ENCODE measurements at regions not wholly inside any gene's neighbourhood (a gene's known extent, or its start where the extent isn't known, plus 50 kb on each side); places are given as distances from the start of the nearest gene placed in this dataset.

- DNase-seq (ENCODE audit: extremely low read depth in 1 of 11, low read depth in 9 of 11, low spot score in 4 of 11) = no peak
These were observed 200.4 kb downstream of the RAB38 start for GRCh38 chr11:87974797-87975196.

- DNase-seq (ENCODE audit: extremely low read depth in 1 of 11, low read depth in 9 of 11, low spot score in 4 of 11) = no peak
These were observed 203.1 kb downstream of the RAB38 start for GRCh38 chr11:87972133-87972532.

DNA sequence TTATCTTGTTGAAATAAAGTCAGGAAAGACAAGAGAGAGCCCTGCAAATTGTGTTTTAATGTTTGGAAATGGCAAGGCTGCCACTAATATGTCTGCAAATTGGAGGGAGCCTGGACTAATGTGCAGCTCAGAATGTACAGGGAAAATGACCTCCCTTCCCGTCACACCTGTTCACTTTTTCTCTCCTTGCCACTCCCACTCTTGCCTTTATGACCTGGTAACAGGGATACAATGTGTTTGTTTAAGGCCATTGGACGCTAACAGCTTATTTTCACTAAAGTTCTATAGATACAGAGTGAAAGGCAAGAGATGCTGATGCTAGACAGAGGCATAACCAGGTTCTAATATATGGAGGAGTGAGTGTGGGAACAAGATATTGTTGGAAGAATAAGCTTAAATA is 203.9 kb downstream of the RAB38 start:
- DNase-seq (ENCODE audit: extremely low read depth in 1 of 11, low read depth in 9 of 11, low spot score in 4 of 11) = no peak

DNA sequence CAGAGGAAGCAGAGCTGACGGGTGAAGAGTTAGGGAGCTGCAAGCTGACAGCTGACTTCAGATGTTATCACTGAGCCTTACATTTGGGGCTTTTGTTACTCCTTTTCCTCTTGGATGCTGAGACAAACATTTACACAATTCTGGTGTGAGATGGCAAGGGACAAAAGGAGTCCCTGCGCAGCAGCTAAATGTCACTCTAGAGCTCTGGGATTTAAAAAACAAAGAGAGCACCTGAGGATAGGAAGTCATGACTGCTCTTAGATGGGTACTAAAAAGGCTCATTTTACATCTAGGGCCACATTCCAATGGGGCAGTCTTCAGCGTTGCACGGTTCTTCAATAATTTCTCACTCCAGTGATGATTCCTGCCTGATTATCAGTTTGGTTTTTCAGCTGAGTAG is 204.5 kb downstream of the RAB38 start:
- no peak for DNase-seq (ENCODE audit: extremely low read depth in 1 of 11, low read depth in 9 of 11, low spot score in 4 of 11)

GRCh38 chr11:87967459-87967858 is 207.8 kb downstream of the RAB38 start:
- no peak for DNase-seq (ENCODE audit: extremely low read depth in 1 of 11, low read depth in 9 of 11, low spot score in 4 of 11)

- DNase-seq (ENCODE audit: extremely low read depth in 1 of 11, low read depth in 9 of 11, low spot score in 4 of 11) = peak in 3 of 11 donors; percentile 6 to 16 (median 12)
These were observed 208.5 kb downstream of the RAB38 start for GRCh38 chr11:87966694-87967093.

GRCh38 chr11:87966216-87966615 is 209.0 kb downstream of the RAB38 start:
- DNase-seq (ENCODE audit: extremely low read depth in 1 of 11, low read depth in 9 of 11, low spot score in 4 of 11) = no peak

GRCh38 chr11:87961606-87962005 is 213.6 kb downstream of the RAB38 start:
- DNase-seq (ENCODE audit: extremely low read depth in 1 of 11, low read depth in 9 of 11, low spot score in 4 of 11) = no peak

DNA sequence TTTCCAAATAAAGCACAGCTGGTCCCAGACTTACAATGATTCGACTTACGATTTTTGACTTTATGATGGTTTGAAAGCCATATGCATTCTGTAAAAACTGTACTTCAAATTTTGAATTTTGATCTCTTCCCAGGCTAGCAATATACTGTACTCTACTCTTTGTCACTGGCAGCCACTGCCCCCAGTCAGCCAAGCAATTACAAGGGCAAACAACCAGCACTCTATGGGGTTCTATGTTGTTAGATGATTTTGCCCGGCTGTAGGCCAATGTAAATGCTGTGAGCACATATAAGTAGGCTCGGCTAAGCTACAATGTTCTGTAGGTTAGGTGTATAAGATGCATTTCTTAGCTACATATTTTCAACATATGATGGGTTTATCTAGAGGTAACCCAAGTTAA is 217.3 kb downstream of the RAB38 start:
- no peak for DNase-seq (ENCODE audit: extremely low read depth in 1 of 11, low read depth in 9 of 11, low spot score in 4 of 11)

DNA sequence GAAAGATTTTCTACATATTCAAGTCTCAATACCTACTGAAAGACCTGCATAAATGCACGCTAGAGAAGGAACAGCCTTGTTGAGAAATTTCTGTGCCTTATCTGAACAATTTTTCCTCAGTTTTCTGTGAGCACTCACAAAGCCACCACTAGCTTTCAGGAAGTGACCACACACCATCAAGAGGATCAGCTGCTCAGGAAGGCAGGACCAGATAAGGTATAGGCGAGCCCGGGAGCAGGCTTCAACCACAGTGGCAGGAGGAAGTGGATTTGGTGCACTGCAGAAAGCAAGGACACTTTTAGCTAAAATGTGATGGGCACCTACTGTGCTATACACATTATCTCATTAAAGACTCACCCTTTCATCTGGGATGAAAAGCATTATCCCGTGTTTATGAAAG is 220.8 kb downstream of the RAB38 start:
- no peak for DNase-seq (ENCODE audit: extremely low read depth in 1 of 11, low read depth in 9 of 11, low spot score in 4 of 11)

DNA sequence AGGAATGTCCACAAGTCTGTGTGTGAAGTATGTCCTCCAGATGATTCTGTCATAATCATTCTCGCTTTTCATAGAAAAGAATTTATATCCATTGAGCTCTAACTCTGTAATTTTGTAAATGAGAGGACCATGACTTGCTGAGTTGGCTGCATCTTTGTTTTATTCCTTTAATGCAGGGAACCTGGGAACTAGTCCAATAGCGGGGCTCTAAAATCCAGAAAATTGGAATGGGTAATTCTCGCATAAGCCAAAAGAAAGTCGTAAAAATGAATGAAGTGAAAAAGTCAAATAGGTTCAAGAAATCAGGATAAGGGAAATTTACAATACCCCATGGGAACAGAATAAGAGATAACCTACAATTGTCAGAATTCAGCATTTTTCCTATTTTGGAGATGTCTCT is 232.5 kb downstream of the RAB38 start:
- peak in 5 of 11 donors; percentile 2 to 22 (median 4) for DNase-seq (ENCODE audit: extremely low read depth in 1 of 11, low read depth in 9 of 11, low spot score in 4 of 11)

DNA sequence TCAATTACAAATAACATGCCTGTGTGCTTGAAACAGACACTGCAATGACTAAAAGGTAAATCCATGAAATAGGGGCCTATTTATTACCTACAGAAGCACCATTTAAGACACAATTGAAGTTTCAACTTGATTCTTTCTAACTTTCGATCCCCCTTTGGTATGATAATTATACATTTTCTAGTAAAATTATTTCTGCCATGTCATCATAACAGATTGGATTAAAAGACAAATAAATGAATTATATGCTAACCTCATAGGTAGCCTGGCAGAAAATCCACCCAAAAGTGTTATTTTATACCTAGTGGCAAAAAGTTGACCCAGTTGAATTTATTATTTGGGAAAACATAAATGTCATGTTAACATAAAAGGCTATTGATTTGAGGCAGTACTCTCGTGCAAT is 241.1 kb downstream of the RAB38 start:
- DNase-seq (ENCODE audit: extremely low read depth in 1 of 11, low read depth in 9 of 11, low spot score in 4 of 11) = no peak

DNA sequence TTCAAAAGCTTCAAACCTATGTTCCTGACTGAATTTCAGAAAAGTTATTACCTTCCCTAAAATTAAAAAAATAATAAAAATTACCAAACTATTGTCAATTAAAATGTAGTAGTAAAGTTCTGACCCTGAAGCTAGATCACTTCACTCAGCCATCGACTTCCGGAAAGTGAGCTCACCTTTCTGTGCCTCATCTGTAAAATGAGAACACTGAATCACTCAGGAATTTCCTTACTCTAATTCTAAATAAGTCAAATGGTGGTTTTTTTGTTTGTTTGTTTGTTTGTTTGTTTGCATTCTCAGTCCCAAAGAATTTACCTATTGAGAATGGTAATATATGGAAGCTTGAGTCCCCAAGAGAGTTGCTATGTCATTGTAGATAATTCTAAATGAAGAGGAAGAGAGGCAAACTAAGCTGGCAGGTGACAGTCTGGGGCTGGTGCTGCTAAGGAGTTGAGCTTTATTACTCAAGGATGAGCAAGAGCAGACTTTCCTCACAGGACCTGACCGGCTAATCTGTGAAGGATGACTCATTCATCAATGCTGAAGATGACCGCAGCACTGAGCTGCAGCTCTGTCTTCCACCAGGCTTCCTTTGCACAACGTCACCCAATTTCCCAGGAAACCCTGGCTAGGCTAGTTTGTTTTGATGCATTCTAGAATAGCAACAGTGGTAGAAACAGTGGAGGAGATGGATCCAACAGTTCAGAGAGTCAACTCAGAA is 248.8 kb downstream of the RAB38 start:
- no peak for DNase-seq (ENCODE audit: extremely low read depth in 1 of 11, low read depth in 9 of 11, low spot score in 4 of 11)

GRCh38 chr11:87924125-87924524 is 251.1 kb downstream of the RAB38 start:
- DNase-seq (ENCODE audit: extremely low read depth in 1 of 11, low read depth in 9 of 11, low spot score in 4 of 11) = no peak

- no peak for DNase-seq (ENCODE audit: extremely low read depth in 1 of 11, low read depth in 9 of 11, low spot score in 4 of 11)
These were observed 258.1 kb downstream of the RAB38 start for GRCh38 chr11:87917111-87917510.

- DNase-seq (ENCODE audit: extremely low read depth in 1 of 11, low read depth in 9 of 11, low spot score in 4 of 11) = no peak
These were observed 266.1 kb downstream of the RAB38 start for GRCh38 chr11:87909178-87909577.

DNA sequence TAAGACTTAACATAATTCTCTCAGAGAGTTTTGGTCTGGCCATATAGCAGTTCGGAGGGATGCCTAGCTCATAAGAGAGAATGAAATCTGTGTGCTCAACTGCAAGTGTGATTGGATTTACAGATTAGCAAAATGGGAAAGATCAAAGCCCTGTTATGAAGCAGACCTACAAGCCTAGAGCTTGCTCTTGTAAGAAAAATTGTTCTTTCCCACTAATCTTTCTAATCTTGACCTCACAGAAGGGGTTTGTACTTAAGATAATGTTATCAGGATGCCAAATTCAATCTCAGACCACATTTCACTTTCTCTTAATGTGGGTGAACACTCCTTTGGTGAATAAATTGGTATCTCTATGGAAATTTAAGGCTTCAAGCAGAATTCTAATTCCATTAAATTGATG is 267.2 kb downstream of the RAB38 start:
- no peak for DNase-seq (ENCODE audit: extremely low read depth in 1 of 11, low read depth in 9 of 11, low spot score in 4 of 11)

- DNase-seq (ENCODE audit: extremely low read depth in 1 of 11, low read depth in 9 of 11, low spot score in 4 of 11) = no peak
These were observed 271.9 kb downstream of the RAB38 start for GRCh38 chr11:87903345-87903744.

GRCh38 chr11:87901341-87901740 is 273.9 kb downstream of the RAB38 start:
- DNase-seq (ENCODE audit: extremely low read depth in 1 of 11, low read depth in 9 of 11, low spot score in 4 of 11) = no peak

GRCh38 chr11:87897921-87898320 is 277.3 kb downstream of the RAB38 start:
- no peak for DNase-seq (ENCODE audit: extremely low read depth in 1 of 11, low read depth in 9 of 11, low spot score in 4 of 11)

GRCh38 chr11:87897071-87897470 is 278.2 kb downstream of the RAB38 start:
- DNase-seq (ENCODE audit: extremely low read depth in 1 of 11, low read depth in 9 of 11, low spot score in 4 of 11) = no peak

Data from renal cortex interstitium (tissue), 11 donors.